Spleen (tissue), 11 donors: ENCODE measurements at regions not wholly inside any gene's neighbourhood (a gene's known extent, or its start where the extent isn't known, plus 50 kb on each side); places are given as distances from the start of the nearest gene placed in this dataset.
A peak's percentile ranks its signal among the peaks of the same experiment; 100 is the strongest.

Experiments
- DNase-seq: peaks from one replicate; pipeline ENCODE4 v3.0.0-alpha.2; 2020
- H3K27ac ChIP-seq, 8 donors: fragments of 200-600 bp; sonication (generic) in 7 of 8; 1 replicate in 4 of 8; 2 replicates in 4 of 8; pipeline versions ENCODE4 v1.5.0 to v1.8.0; 2016 to 2021; ENCODE audit warnings: inconsistent platforms in 4 of 8, mild to moderate bottlenecking in 4 of 8, moderate library complexity in 1 of 8
- H3K27me3 ChIP-seq, 7 donors: fragments of 200-600 bp; sonication (generic) in 6 of 7; replicated peaks in 1 of 7; 1 replicate in 4 of 7; 2 replicates in 3 of 7; pipeline versions ENCODE4 v1.5.0 to v1.8.0; 2016 to 2021; ENCODE audit warnings: inconsistent platforms in 3 of 7, mild to moderate bottlenecking in 1 of 7
- H3K36me3 ChIP-seq, 6 donors: fragments of 200-600 bp; sonication (generic) in 5 of 6; 1 replicate in 4 of 6; 2 replicates in 2 of 6; pipeline versions ENCODE4 v1.5.0 to v1.8.0; 2016 to 2021; ENCODE audit warnings: inconsistent platforms in 2 of 6
- H3K4me1 ChIP-seq, 6 donors: fragments of 200-600 bp; sonication (generic) in 5 of 6; 1 replicate in 3 of 6; 2 replicates in 3 of 6; pipeline versions ENCODE4 v1.5.0 to v1.8.0; 2016 to 2021; ENCODE audit warnings: inconsistent platforms in 3 of 6
- H3K4me3 ChIP-seq, 8 donors: fragments of 200-600 bp; sonication (generic) in 7 of 8; 1 replicate in 4 of 8; 2 replicates in 4 of 8; pipeline versions ENCODE4 v1.5.0 to v1.8.0; 2016 to 2021; ENCODE audit warnings: inconsistent platforms in 4 of 8, mild to moderate bottlenecking in 4 of 8, moderate library complexity in 2 of 8
- H3K9me3 ChIP-seq, 8 donors: fragments of 200-600 bp; sonication (generic) in 7 of 8; 1 replicate in 4 of 8; 2 replicates in 4 of 8; pipeline versions ENCODE4 v1.5.0 to v1.8.0; 2016 to 2021; ENCODE audit warnings: inconsistent platforms in 4 of 8
- POLR2A ChIP-seq, 3 donors: fragments of 450-650 bp; IDR thresholded peaks; one replicate each; pipeline ENCODE4 v1.5.1; 2017; ENCODE audit warnings: antibody characterized with exemption in 3 of 3, mild to moderate bottlenecking in 1 of 3
- POLR2AphosphoS5 ChIP-seq, 3 donors: sonication (generic); formaldehyde crosslinking; IDR thresholded peaks; one replicate each; pipeline ENCODE4 v1.5.1; 2017; ENCODE audit warnings: antibody characterized with exemption in 3 of 3
- WGBS, 5 donors: extraction: QIAGEN DNeasy Blood & Tissue Kit in 3 of 5; methylation state at CpG; one replicate each; pipeline versions ENCODE4 v1.1.5 to v1.1.7; 2013 to 2018; 5-methylcytosine and 5-hydroxymethylcytosine counted together
- intact Hi-C: fragments of 100-400 bp; cut with DNase I; formaldehyde crosslinking; loops from one replicate; pipeline ENCODE4 v1.15.0; 2023; ENCODE audit warnings: low total_unique reads
- TF ChIP-seq, protein P1 (sequence below), 11 experiments: fragments of 200-600 bp in 7 of 11; fragments of 450-650 bp in 4 of 11; sonication (generic) in 4 of 11; IDR thresholded peaks in 8 of 11; conservative IDR thresholded peaks in 3 of 11; 1 replicate in 7 of 11; 2 replicates in 4 of 11; pipeline versions ENCODE4 v1.4.0 to v1.8.0; 2016 to 2021; ENCODE audit warnings: antibody characterized with exemption in 11 of 11, inconsistent platforms in 4 of 11, mild to moderate bottlenecking in 1 of 11
- donor health status: healthy with polysubstance abuse.
- donor health status: DM: no; HTN: no; CAD: no; lungs with moderate emphysema.
- donor health status: DM: no; HTN: no; CAD: no.
- donor health status: Bipolar disorder and iron deficiency.
- donor health status: healthy.
- donor health status: DM: no; HTN: no; CAD: no.
- donor health status: DM: yes; HTN: yes; CAD: no.

- DNase-seq: peak; percentile 56
- Histone ChIP-seq H3K4me1 (no peaks in the 10 kb centered on the region), H3K36me3 (no peaks in the 10 kb centered on the region), H3K4me3 (no peak overlapping the region), H3K27ac (no peak overlapping the region), H3K9me3 (no peaks in the 10 kb centered on the region), H3K27me3 (no peaks in the 10 kb centered on the region)
- intact Hi-C loops: no loop called here
- 81 to 91% (median 84%) methylated on average over 15 to 16 of the region's 16 CpGs for WGBS, 5 donors
- TF ChIP-seq POLR2AphosphoS5 (IDR thresholded peaks at IDR 0.05): no peak
- TF ChIP-seq, protein P1, sequence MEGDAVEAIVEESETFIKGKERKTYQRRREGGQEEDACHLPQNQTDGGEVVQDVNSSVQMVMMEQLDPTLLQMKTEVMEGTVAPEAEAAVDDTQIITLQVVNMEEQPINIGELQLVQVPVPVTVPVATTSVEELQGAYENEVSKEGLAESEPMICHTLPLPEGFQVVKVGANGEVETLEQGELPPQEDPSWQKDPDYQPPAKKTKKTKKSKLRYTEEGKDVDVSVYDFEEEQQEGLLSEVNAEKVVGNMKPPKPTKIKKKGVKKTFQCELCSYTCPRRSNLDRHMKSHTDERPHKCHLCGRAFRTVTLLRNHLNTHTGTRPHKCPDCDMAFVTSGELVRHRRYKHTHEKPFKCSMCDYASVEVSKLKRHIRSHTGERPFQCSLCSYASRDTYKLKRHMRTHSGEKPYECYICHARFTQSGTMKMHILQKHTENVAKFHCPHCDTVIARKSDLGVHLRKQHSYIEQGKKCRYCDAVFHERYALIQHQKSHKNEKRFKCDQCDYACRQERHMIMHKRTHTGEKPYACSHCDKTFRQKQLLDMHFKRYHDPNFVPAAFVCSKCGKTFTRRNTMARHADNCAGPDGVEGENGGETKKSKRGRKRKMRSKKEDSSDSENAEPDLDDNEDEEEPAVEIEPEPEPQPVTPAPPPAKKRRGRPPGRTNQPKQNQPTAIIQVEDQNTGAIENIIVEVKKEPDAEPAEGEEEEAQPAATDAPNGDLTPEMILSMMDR (IDR thresholded peaks at IDR 0.05 in 8 of 11, conservative IDR thresholded peaks at IDR 0.05 in 3 of 11): no peak
- no peak for TF ChIP-seq POLR2A (IDR thresholded peaks at IDR 0.05)
Measured at GRCh38 chr6:167396068-167396658, 71.3 kb downstream of the TTLL2 start.

DNA sequence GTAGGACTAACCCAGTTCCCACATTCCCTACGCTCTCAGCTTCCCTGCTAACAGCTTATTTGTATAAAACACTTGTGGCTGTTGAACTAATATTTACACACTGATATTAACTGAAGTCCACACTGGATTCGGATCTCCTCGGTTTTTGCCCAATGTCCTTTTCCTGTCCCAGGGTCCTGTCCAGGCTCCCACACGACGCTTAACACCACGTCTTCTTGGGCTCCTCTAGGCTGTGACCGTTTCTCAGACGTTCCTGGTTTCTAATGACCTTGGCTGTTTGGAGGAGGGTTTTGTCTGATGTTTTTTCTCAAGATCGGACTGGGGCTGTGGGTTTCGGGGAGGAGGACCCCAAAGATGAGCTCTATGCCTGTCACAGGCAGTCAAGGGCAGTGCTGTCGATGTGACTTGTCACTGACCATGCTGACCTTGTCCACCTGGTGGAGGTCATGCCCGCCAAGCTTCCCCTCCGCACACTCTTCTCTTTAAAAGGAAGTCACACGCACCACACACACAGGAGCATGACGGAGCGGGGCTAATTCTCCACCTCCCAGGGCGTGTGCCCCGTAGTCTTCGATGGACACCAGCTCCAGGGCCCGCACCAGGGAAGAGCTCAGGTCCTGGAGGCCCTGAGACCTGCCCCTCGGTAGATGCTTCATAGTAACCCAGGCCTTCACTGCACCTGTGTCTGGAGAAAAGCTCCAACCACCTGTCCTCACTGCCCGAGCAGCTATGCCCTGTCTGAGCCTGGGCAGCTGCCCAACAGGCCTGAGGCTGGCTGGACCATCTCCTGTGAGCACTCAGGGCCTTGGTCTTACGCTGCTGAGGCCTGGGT, 72.0 kb downstream of the TTLL2 start:
- H3K36me3 ChIP-seq: no peaks in the 10 kb centered on the region
- peaks cover 0 to 4% (median 0%) of the 10 kb centered on the region in 7 donors for H3K27me3 ChIP-seq
- peak; percentile 49 for DNase-seq
- H3K4me1 ChIP-seq: no peaks in the 10 kb centered on the region
- WGBS, 5 donors: 75 to 86% (median 80%) methylated on average over 20 to 23 of the region's 23 CpGs
- H3K9me3 ChIP-seq: no peaks in the 10 kb centered on the region
- H3K27ac ChIP-seq: no peak overlapping the region
- no peak overlapping the region for H3K4me3 ChIP-seq
- TF ChIP-seq POLR2AphosphoS5 (IDR thresholded peaks at IDR 0.05): no peak
- intact Hi-C loops: no loop called here

GRCh38 chr6:167397712-167398111, 72.8 kb downstream of the TTLL2 start:
- intact Hi-C loops: no loop called here
- peak; percentile 58 for DNase-seq
- WGBS, 5 donors: 72 to 94% (median 92%) methylated on average over 6 of the region's 6 CpGs

GRCh38 chr6:167398214-167399050, 73.5 kb downstream of the TTLL2 start:
- Histone ChIP-seq H3K4me3 (no peak overlapping the region), H3K36me3 (no peaks in the 10 kb centered on the region), H3K27ac (peak overlapping the region in 1 of 8 donors; percentile 7), H3K4me1 (no peaks in the 10 kb centered on the region), H3K27me3 (peaks cover 0 to 8% (median 0%) of the 10 kb centered on the region in 7 donors), H3K9me3 (no peaks in the 10 kb centered on the region)
- no peak for TF ChIP-seq POLR2A (IDR thresholded peaks at IDR 0.05)
- TF ChIP-seq, protein P1 (IDR thresholded peaks at IDR 0.05 in 8 of 11, conservative IDR thresholded peaks at IDR 0.05 in 3 of 11): no peak
- TF ChIP-seq POLR2AphosphoS5 (IDR thresholded peaks at IDR 0.05): no peak
- WGBS, 5 donors: 65 to 80% (median 78%) methylated on average over 14 of the region's 14 CpGs
- intact Hi-C loops: no loop called here
- peak; percentile 51 for DNase-seq

More at GRCh38 chr6:167397712-167398111, 72.8 kb downstream of the TTLL2 start:
- TF ChIP-seq POLR2AphosphoS5 (IDR thresholded peaks at IDR 0.05): no peak
- TF ChIP-seq, protein P1 (IDR thresholded peaks at IDR 0.05 in 8 of 11, conservative IDR thresholded peaks at IDR 0.05 in 3 of 11): no peak
- no peak for TF ChIP-seq POLR2A (IDR thresholded peaks at IDR 0.05)
- no peaks in the 10 kb centered on the region for H3K9me3 ChIP-seq
- peaks cover 0 to 8% (median 0%) of the 10 kb centered on the region in 7 donors for H3K27me3 ChIP-seq
- H3K27ac ChIP-seq: no peak overlapping the region
- no peaks in the 10 kb centered on the region for H3K36me3 ChIP-seq
- H3K4me3 ChIP-seq: no peak overlapping the region
- H3K4me1 ChIP-seq: no peaks in the 10 kb centered on the region
